VCaP (cell line): ENCODE measurements at regions not wholly inside any gene's neighbourhood (a gene's known extent, or its start where the extent isn't known, plus 50 kb on each side); places are given as distances from the start of the nearest gene placed in this dataset.
A peak's percentile ranks its signal among the peaks of the same experiment; 100 is the strongest.

Experiments
- H3K27ac ChIP-seq: fragments of 450-650 bp; 2 replicates; pipeline ENCODE4 v1.5.1; 2017
- TF ChIP-seq, protein P1 (sequence below): fragments of 450-650 bp; conservative IDR thresholded peaks from 2 replicates; pipeline ENCODE4 v1.5.1; 2017; ENCODE audit warnings: mild to moderate bottlenecking, moderate library complexity

DNA sequence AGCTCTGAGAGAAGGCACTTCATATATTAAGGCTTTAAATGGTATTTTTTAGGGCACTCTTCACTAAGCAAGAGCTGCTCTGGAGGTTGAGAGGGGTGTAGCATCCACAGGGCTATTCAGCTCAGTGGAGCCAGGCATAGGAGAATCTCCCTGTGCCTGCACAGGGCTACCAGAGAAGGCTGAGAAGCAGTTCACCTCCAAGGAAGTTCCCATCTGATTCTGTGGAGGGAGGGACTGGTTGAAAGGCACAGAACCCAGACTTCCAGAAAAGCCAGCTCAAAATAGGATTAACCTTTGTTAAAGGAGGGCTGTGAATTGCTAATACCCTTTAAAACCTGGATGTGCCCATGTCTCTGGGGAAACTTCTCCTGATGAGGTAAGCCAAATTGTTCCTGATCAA lies 304.5 kb downstream of the TTLL7 start:
- no peak overlapping the region for H3K27ac ChIP-seq
- TF ChIP-seq, protein P1, sequence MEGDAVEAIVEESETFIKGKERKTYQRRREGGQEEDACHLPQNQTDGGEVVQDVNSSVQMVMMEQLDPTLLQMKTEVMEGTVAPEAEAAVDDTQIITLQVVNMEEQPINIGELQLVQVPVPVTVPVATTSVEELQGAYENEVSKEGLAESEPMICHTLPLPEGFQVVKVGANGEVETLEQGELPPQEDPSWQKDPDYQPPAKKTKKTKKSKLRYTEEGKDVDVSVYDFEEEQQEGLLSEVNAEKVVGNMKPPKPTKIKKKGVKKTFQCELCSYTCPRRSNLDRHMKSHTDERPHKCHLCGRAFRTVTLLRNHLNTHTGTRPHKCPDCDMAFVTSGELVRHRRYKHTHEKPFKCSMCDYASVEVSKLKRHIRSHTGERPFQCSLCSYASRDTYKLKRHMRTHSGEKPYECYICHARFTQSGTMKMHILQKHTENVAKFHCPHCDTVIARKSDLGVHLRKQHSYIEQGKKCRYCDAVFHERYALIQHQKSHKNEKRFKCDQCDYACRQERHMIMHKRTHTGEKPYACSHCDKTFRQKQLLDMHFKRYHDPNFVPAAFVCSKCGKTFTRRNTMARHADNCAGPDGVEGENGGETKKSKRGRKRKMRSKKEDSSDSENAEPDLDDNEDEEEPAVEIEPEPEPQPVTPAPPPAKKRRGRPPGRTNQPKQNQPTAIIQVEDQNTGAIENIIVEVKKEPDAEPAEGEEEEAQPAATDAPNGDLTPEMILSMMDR, result no peak

DNA sequence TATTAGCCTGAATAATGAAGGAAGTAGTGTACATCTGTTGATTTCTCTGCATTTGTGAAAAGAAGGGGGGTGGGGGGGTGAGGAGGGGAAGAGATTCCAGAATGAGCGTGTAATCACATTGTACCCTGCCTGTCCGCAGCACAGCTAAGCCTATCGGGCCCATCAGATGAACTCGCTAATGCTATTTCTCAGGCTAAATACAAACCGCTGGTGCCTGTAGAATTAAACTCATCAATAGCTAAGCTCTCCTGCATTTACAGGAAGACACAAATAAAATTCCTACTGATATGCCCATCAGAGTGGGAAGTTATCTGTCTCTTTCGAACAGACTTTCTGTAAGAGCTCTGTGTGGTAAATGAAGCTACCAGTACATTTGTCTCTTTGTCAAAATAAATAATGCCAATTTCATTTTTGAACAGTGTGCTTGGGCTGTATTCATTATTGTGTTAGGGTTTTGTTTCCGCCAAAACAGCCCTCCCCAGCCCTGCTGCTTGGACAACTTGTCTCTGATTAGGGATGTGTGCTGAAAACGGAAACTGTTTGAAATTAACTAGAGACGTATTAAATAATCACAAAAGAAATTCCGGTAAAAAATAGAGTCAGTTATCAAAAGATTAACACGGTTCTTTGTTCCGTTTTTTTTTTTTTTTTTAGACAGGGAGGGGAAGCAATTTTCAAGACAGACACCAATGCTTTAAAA lies 305.4 kb downstream of the TTLL7 start:
- TF ChIP-seq, protein P1, result no peak
- peak overlapping the region; percentile 25; the same call in 1 of the 2 replicates for H3K27ac ChIP-seq

DNA sequence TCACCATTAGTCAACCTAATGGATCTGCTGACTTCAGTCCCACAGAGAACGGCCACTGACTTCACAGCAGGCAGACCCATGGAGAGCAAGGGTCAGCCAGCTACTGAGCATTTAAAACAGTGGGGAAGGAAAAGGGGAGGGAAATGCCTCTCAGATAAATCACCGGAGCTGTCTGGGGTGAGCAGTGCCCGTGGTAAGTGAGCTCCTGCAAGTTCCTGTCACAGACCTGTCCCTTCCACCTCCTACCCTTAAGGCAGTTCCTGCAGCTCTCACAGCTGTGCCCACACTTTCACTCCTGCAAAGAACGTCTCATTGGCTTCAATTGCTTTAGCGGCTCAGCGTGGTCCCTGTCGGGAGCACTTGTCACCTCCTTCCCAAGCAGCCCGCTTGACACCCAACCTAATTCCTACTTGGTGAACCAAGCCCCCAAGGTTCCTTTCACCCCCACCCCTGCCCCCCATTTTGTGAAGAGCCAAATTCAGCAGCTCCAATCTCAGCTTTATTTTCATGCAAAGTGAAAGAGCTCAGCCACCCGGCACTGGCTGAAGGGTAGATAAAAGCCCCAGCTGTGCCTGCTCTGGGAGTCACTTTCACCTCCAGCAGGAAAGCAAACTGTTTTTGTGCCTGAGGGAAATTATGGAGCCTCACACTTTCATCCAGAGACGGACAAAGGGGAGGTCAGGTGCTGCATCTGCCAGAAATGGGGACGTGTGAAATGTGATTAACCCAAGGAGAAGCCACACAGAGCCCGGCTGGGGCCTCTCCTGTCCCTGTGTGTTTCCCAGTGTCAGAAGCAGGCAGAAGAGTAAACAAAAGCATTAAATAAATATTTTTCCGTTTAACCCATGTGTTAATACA lies 306.2 kb downstream of the TTLL7 start:
- H3K27ac ChIP-seq, result peak overlapping the region; percentile 25; the same call in 1 of the 2 replicates
- TF ChIP-seq, protein P1, result no peak

DNA sequence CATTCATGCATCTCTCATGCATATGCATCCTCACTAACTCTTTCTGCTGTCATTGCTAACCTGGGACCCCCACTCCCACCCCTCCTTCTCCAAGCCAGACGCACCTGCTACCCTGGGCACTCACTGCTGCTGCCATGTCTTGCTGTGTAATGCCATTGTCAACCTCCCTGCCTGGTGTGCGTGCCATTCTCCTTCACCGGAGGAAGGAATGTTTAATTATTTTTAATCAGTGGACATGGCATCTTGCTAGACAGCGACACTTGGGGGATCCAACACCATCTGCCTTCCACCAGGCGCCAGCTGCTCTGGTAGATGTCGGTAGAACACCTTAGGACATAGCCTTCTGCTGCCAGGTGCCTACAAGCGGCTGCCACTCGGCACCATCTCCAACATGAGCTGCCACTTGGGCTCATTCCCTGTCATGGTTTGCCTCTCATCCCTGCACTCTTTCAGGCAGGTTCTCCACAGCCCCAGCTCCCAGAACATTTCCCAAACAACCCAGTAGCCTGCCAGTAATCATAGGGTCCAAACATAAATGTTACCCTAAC lies 306.9 kb downstream of the TTLL7 start:
- H3K27ac ChIP-seq, result no peak overlapping the region
- TF ChIP-seq, protein P1, result no peak

DNA sequence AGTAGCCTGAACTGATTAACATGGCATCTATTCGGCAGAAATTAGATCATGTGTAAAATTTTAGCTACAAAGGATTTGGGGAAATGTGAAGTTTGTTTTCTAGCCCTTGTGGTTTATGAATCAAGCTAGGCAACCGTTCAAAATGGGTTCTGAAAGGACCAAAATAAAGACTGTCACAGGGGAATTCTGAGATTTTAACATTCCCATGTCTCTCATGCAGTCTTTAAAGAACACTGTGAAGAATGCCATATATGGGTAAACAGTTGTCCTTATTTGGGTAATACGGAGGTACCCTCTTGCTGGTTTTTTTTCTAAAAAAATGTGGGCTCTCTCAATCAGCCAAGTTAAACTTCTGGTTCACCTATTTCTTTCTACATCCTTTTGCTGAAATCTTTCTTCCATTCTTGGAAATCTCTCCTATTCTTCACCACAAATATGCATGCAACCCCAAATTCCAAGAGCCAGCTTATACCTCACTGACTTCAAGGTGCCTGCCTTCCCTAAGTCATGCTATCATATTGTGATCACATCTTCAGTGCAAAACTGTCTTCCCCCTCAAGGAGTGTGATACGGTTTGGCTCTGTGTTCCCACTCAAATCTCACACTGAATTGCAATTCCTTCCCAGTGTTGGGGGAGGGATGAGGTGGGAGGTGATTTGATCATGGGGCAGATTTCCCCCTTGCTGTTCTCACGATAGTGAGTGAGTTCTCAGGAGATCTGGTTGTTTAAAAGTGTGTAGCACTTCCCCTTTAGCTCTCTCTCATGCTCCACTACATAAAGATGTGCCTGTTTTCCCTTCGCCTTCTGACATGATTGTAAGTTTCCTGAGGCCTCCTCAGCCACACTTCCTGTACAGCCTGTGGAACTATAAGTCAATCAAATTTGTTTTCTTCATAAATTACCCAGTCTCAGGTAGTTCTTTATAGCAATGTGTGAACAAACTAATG lies 308.7 kb downstream of the TTLL7 start:
- TF ChIP-seq, protein P1, result no peak
- no peak overlapping the region for H3K27ac ChIP-seq

DNA sequence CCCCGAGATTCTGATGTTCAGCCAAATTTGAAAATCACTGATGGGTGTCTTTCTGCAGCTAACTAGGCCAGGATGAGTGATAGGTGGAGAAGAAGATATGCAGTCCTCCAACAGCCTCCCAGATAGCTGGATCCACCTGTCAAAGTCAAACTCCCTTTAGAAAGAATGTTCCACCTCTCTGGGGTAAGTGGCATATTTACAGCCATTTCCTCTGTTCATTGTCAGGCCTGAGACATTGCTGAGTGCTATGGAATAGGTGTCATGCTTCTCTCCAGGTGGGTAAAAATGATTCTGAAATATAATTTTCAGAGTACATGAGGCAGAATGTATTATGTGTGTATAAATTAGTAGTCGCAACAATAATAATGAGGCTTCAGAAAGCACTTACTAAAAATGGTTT lies 316.8 kb downstream of the TTLL7 start:
- no peak overlapping the region for H3K27ac ChIP-seq
- TF ChIP-seq, protein P1, result no peak
